Endothelial cell of umbilical vein (primary cell): ENCODE measurements at regions not wholly inside any gene's neighbourhood (a gene's known extent, or its start where the extent isn't known, plus 50 kb on each side); places are given as distances from the start of the nearest gene placed in this dataset.

Experiments
- EZH2 ChIP-seq: IDR thresholded peaks from 2 replicates; pipeline ENCODE4 v1.6.1; 2012; ENCODE audit warnings: borderline replicate concordance, low read depth, mild to moderate bottlenecking, moderate library complexity, low read length, inconsistent platforms; ENCODE audit not compliant: severe bottlenecking
- FOS ChIP-seq: IDR thresholded peaks from 2 replicates; pipeline ENCODE4 v1.6.1; 2011; ENCODE audit warnings: mild to moderate bottlenecking, low read length, moderate library complexity, borderline replicate concordance; ENCODE audit not compliant: insufficient read depth
- GATA2 ChIP-seq: IDR thresholded peaks from 2 replicates; pipeline ENCODE4 v1.7.0; 2011; ENCODE audit warnings: low read depth, mild to moderate bottlenecking, moderate library complexity, mixed read lengths, low read length; ENCODE audit not compliant: insufficient read length, insufficient read depth
- JUN ChIP-seq: IDR thresholded peaks from 2 replicates; pipeline ENCODE4 v1.6.1; 2011; ENCODE audit warnings: borderline replicate concordance, low read depth; ENCODE audit not compliant: insufficient read length, insufficient read depth
- MYC ChIP-seq: IDR thresholded peaks from one replicate; pipeline ENCODE4 v1.6.1; 2011; ENCODE audit warnings: mild to moderate bottlenecking, low read depth, low read length
- POLR2A ChIP-seq: IDR thresholded peaks from 2 replicates; pipeline ENCODE4 v1.6.1; 2012; ENCODE audit warnings: low read depth, mild to moderate bottlenecking, control low read depth, low read length
- POLR2AphosphoS5 ChIP-seq: IDR thresholded peaks from 2 replicates; pipeline ENCODE4 v1.6.1; 2012; ENCODE audit warnings: low read depth, mild to moderate bottlenecking, control low read depth, low read length, moderate library complexity; ENCODE audit not compliant: insufficient read depth
- TF ChIP-seq, protein P1 (sequence below), 2 donors: IDR thresholded peaks; 1 replicate in 1 of 2; 2 replicates in 1 of 2; pipeline ENCODE4 v1.5.1; 2011; ENCODE audit warnings: low read length in 2 of 2, mild to moderate bottlenecking in 2 of 2, moderate library complexity in 2 of 2, control low read depth in 1 of 2, inconsistent platforms in 1 of 2, low read depth in 1 of 2; ENCODE audit not compliant: insufficient read depth in 1 of 2; ENCODE audit errors: extremely low read depth in 1 of 2
- TF ChIP-seq, protein P2 (sequence below): IDR thresholded peaks from 2 replicates; pipeline ENCODE4 v1.6.1; 2011; ENCODE audit not compliant: insufficient read depth, insufficient read length

DNA sequence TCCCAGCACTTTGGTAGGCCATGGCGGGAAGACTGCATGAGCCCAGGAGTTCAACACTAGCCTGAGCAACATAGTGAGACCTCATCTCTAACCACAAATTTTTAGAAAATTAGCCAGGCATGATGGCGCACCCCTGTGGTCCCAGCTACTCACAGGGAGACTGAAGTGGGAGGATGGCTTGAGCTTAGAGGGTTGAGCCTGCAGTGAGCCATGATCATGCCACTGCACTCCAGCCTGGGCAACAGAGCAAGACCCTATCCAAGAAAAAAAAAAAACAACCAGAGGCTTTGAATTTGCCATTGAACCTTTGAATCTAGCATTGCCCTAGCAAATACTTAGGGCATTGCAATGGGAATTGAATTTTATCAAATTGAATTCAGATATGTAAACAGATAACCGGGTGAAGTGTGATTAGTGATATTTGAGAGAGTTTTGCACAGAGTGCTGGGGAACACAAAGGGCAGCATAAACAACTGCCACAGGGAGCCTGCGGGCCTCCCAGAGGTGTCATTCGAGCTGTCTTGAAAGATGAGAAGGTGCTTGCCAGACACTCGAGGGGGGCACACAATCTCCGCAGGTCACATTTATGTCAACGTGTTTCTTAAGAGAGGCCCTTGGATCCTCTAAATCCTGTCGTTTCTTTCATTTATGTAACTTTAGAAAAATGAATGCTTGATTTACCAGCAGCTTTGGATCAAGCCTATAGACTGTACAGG is 200.3 kb downstream of the AASDH start:
- no peak for TF ChIP-seq POLR2AphosphoS5
- TF ChIP-seq EZH2: no peak
- TF ChIP-seq, protein P1, sequence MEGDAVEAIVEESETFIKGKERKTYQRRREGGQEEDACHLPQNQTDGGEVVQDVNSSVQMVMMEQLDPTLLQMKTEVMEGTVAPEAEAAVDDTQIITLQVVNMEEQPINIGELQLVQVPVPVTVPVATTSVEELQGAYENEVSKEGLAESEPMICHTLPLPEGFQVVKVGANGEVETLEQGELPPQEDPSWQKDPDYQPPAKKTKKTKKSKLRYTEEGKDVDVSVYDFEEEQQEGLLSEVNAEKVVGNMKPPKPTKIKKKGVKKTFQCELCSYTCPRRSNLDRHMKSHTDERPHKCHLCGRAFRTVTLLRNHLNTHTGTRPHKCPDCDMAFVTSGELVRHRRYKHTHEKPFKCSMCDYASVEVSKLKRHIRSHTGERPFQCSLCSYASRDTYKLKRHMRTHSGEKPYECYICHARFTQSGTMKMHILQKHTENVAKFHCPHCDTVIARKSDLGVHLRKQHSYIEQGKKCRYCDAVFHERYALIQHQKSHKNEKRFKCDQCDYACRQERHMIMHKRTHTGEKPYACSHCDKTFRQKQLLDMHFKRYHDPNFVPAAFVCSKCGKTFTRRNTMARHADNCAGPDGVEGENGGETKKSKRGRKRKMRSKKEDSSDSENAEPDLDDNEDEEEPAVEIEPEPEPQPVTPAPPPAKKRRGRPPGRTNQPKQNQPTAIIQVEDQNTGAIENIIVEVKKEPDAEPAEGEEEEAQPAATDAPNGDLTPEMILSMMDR (IDR thresholded peaks at IDR 0.05; ENCODE audit: extremely low read depth in 1 of 2, insufficient read depth in 1 of 2, low read depth in 1 of 2, low read length in 2 of 2): no peak
- TF ChIP-seq POLR2A: no peak
- no peak for TF ChIP-seq GATA2
- TF ChIP-seq, protein P2, sequence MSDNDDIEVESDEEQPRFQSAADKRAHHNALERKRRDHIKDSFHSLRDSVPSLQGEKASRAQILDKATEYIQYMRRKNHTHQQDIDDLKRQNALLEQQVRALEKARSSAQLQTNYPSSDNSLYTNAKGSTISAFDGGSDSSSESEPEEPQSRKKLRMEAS: no peak
- TF ChIP-seq MYC: no peak
- TF ChIP-seq FOS: no peak
- no peak for TF ChIP-seq JUN
